Stomach (tissue), 8 donors: ENCODE measurements at regions not wholly inside any gene's neighbourhood (a gene's known extent, or its start where the extent isn't known, plus 50 kb on each side); places are given as distances from the start of the nearest gene placed in this dataset.

ENCODE experiments used
- DNase-seq, 2 donors: peaks; one replicate each; pipeline versions ENCODE4 v3.0.0 to v3.0.0-alpha.2; 2013 to 2019
- H3K27ac ChIP-seq, 5 donors: fragments of 200-600 bp in 4 of 5; sonication (generic) in 4 of 5; one replicate each; pipeline ENCODE4 v1.5.1; 2013 to 2019; ENCODE audit warnings: mild to moderate bottlenecking in 1 of 5, moderate library complexity in 1 of 5
- H3K27me3 ChIP-seq, 3 donors: fragments of 200-600 bp; sonication (generic); one replicate each; pipeline ENCODE4 v1.5.1; 2017 to 2019; ENCODE audit warnings: mixed run types in 1 of 3
- H3K36me3 ChIP-seq, 4 donors: fragments of 200-600 bp; sonication (generic); 1 replicate in 3 of 4; 2 replicates in 1 of 4; pipeline ENCODE4 v1.5.1; 2016 to 2019
- H3K4me1 ChIP-seq, 4 donors: fragments of 200-600 bp; sonication (generic); one replicate each; pipeline ENCODE4 v1.5.1; 2016 to 2019
- H3K4me3 ChIP-seq, 4 donors: fragments of 200-600 bp; sonication (generic) in 3 of 4; one replicate each; pipeline ENCODE4 v1.5.1; 2016 to 2019; ENCODE audit warnings: mild to moderate bottlenecking in 1 of 4
- H3K9me3 ChIP-seq, 4 donors: fragments of 200-600 bp; sonication (generic); one replicate each; pipeline ENCODE4 v1.5.1; 2016 to 2019
- EP300 ChIP-seq: sonication (generic); formaldehyde crosslinking; IDR thresholded peaks from one replicate; pipeline ENCODE4 v1.6.1; 2017; ENCODE audit warnings: antibody characterized with exemption
- POLR2A ChIP-seq, 4 donors: fragments of 450-650 bp; IDR thresholded peaks; one replicate each; pipeline ENCODE4 v1.6.1; 2016; ENCODE audit warnings: antibody characterized with exemption in 4 of 4, control low read depth in 2 of 4, mild to moderate bottlenecking in 1 of 4, moderate library complexity in 1 of 4
- POLR2AphosphoS5 ChIP-seq, 3 donors: sonication (generic); formaldehyde crosslinking; IDR thresholded peaks; one replicate each; pipeline ENCODE4 v1.6.1; 2016; ENCODE audit warnings: antibody characterized with exemption in 3 of 3
- WGBS, 5 donors: extraction: QIAGEN DNeasy Blood & Tissue Kit in 3 of 5; methylation state at CpG; one replicate each; pipeline versions ENCODE4 v1.1.5 to v1.1.7; 2013 to 2018; 5-methylcytosine and 5-hydroxymethylcytosine counted together
- intact Hi-C: fragments of 100-400 bp; cut with DNase I; formaldehyde crosslinking; loops from one replicate; pipeline ENCODE4 v1.15.1; 2023; ENCODE audit warnings: low total_unique reads
- TF ChIP-seq, protein P1 (sequence below), 7 experiments: fragments of 450-650 bp in 4 of 7; fragments of 200-600 bp in 3 of 7; sonication (generic) in 3 of 7; IDR thresholded peaks; one replicate each; pipeline ENCODE4 v1.5.1; 2016 to 2019; ENCODE audit warnings: antibody characterized with exemption in 7 of 7, control low read depth in 2 of 7, mild to moderate bottlenecking in 1 of 7
- donor health status: healthy with polysubstance abuse.
- donor health status: Bipolar disorder and iron deficiency.
- donor health status: healthy.

DNA sequence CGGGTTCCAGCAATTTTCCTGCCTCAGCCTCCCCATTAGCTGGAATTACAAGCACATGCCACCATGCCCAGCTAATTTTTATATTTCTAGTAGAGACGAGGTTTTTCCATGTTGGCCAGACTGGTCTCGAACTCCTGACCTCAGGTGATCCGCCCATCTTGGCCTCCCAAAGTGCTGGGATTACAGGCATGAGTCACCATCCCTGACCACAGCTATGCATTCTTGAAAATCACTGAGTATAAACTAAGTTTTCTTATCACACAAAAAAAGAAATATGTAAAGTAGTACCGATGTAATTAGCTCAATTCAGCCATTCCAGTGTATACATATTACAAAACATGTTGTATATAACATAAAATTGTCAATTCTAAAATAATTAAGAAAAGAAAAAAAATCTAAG lies 232.7 kb downstream of the MBD2 start:
- WGBS, 5 donors, result 73 to 86% (median 80%) methylated on average over 5 of the region's 5 CpGs
- no peaks in the 10 kb centered on the region for H3K36me3 ChIP-seq
- no peak for DNase-seq

DNA sequence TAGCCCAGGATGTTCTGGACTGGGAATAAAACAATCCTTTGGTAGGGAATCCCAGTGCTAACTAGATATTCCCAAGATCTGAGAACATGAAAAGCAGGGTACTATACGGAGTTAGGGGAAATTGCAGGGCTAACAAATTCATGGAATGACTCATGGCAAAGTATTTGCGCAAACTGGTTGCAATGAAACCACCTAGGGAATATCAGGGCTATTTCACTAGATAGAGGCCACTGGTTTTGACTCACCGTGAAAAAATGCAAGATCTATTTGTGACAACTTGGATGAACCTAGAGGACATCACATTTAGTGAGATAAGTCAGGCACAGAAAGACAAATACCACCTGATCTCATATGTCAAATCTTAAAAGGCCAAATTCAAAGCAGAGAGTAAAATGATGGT lies 233.3 kb downstream of the MBD2 start:
- H3K27ac ChIP-seq, result no peak overlapping the region
- H3K36me3 ChIP-seq, result no peaks in the 10 kb centered on the region
- H3K27me3 ChIP-seq, result no peaks in the 10 kb centered on the region
- H3K4me1 ChIP-seq, result no peaks in the 10 kb centered on the region
- no peaks in the 10 kb centered on the region for H3K9me3 ChIP-seq
- WGBS, 5 donors, result 71 to 88% (median 80%) methylated on average over 3 of the region's 3 CpGs
- DNase-seq, result no peak
- intact Hi-C loops, result no loop called here
- no peak overlapping the region for H3K4me3 ChIP-seq
- TF ChIP-seq POLR2AphosphoS5 (IDR thresholded peaks at IDR 0.05), result no peak
- no peak for TF ChIP-seq POLR2A (IDR thresholded peaks at IDR 0.05)
- no peak for TF ChIP-seq EP300
- TF ChIP-seq, protein P1, sequence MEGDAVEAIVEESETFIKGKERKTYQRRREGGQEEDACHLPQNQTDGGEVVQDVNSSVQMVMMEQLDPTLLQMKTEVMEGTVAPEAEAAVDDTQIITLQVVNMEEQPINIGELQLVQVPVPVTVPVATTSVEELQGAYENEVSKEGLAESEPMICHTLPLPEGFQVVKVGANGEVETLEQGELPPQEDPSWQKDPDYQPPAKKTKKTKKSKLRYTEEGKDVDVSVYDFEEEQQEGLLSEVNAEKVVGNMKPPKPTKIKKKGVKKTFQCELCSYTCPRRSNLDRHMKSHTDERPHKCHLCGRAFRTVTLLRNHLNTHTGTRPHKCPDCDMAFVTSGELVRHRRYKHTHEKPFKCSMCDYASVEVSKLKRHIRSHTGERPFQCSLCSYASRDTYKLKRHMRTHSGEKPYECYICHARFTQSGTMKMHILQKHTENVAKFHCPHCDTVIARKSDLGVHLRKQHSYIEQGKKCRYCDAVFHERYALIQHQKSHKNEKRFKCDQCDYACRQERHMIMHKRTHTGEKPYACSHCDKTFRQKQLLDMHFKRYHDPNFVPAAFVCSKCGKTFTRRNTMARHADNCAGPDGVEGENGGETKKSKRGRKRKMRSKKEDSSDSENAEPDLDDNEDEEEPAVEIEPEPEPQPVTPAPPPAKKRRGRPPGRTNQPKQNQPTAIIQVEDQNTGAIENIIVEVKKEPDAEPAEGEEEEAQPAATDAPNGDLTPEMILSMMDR (IDR thresholded peaks at IDR 0.05), result no peak

More for the DNA sequence above, 232.7 kb downstream of the MBD2 start:
- intact Hi-C loops, result no loop called here
- H3K27ac ChIP-seq, result no peak overlapping the region
- TF ChIP-seq POLR2A (IDR thresholded peaks at IDR 0.05) (no peak), POLR2AphosphoS5 (IDR thresholded peaks at IDR 0.05) (no peak), EP300 (no peak)
- TF ChIP-seq, protein P1 (IDR thresholded peaks at IDR 0.05), result no peak
- H3K4me1 ChIP-seq, result no peaks in the 10 kb centered on the region
- no peaks in the 10 kb centered on the region for H3K27me3 ChIP-seq
- H3K4me3 ChIP-seq, result no peak overlapping the region
- no peaks in the 10 kb centered on the region for H3K9me3 ChIP-seq

DNA sequence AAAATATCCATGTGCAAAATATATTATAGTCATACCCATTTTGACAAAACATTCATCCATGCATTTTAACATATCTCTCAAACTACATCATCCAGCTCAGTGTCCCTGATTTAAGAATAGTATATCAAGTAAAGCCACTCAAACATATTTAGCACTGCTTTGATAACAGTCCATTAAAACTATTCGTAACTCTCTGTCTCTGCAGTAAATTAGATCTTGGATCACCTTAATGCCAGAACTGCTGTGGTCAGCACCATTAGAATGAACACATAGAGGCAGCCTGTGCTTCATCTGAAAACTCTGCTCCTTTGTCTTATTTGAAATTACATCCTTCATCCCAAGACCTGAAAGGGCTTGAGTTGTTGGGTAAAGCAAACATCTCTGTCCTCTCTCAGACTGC lies 234.0 kb downstream of the MBD2 start:
- Histone ChIP-seq H3K9me3 (no peaks in the 10 kb centered on the region), H3K36me3 (no peaks in the 10 kb centered on the region), H3K27ac (no peak overlapping the region), H3K4me1 (no peaks in the 10 kb centered on the region), H3K27me3 (no peaks in the 10 kb centered on the region), H3K4me3 (no peak overlapping the region)
- intact Hi-C loops, result no loop called here
- TF ChIP-seq, protein P1 (IDR thresholded peaks at IDR 0.05), result no peak
- no peak for TF ChIP-seq EP300
- TF ChIP-seq POLR2A (IDR thresholded peaks at IDR 0.05), result no peak
- TF ChIP-seq POLR2AphosphoS5 (IDR thresholded peaks at IDR 0.05), result no peak
- peak in 1 of 2 donors; percentile 4 for DNase-seq
- 77 to 90% (median 82%) methylated on average over 1 of the region's 1 CpG for WGBS, 5 donors

DNA sequence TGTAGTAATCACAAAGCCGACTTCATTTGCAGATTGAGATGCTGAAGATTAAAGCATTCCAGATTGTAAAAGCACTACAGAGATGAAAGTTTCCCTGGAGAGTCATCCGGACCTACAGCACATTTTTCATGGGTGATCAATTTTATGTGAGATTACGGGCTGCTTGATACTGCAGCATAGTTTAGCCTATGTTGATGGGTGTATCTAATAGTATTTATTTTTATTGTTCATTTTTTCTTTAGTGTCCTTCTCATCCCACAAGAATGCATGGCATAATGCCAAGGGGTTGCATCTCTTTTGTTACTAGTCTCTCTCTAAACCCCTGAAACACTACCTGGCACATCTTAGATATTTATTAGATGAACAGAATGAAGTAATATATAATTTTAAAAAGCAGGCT lies 240.4 kb downstream of the MBD2 start:
- TF ChIP-seq EP300, result no peak
- TF ChIP-seq, protein P1 (IDR thresholded peaks at IDR 0.05), result no peak
- TF ChIP-seq POLR2A (IDR thresholded peaks at IDR 0.05), result no peak
- no peak for TF ChIP-seq POLR2AphosphoS5 (IDR thresholded peaks at IDR 0.05)
- Histone ChIP-seq H3K9me3 (peaks cover 0 to 6% (median 6%) of the 10 kb centered on the region in 4 donors), H3K27me3 (no peaks in the 10 kb centered on the region), H3K27ac (no peak overlapping the region), H3K36me3 (no peaks in the 10 kb centered on the region), H3K4me3 (no peak overlapping the region), H3K4me1 (no peaks in the 10 kb centered on the region)
- no peak for DNase-seq
- WGBS, 5 donors, result 70 to 89% (median 85%) methylated on average over 3 of the region's 3 CpGs
- intact Hi-C loops, result no loop called here
